ENCODE measurements at regions not wholly inside any gene's neighbourhood (a gene's known extent, or its start where the extent isn't known, plus 50 kb on each side); places are given as distances from the start of the nearest gene placed in this dataset.
A peak's percentile ranks its signal among the peaks of the same experiment; 100 is the strongest.

DNA sequence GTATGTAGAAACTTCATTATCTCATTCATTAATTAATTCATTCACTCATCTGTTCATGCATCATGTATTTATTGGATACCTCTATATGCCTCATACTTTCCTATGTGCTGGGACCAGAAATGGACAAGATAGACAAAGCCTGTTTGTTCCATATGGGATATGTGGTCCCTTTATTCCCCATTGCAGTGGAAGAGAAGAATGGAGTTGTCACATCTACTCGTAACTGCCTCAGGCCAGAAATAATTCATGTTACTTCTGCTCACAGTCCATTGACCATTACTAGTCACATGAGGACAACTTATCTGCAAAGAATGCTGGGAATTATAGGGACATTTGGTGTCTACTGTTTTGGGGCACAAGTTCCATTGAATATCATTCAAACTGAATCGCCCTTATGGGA is 327.8 kb downstream of the MATN1 start (continued):
- TF ChIP-seq, protein P1, sequence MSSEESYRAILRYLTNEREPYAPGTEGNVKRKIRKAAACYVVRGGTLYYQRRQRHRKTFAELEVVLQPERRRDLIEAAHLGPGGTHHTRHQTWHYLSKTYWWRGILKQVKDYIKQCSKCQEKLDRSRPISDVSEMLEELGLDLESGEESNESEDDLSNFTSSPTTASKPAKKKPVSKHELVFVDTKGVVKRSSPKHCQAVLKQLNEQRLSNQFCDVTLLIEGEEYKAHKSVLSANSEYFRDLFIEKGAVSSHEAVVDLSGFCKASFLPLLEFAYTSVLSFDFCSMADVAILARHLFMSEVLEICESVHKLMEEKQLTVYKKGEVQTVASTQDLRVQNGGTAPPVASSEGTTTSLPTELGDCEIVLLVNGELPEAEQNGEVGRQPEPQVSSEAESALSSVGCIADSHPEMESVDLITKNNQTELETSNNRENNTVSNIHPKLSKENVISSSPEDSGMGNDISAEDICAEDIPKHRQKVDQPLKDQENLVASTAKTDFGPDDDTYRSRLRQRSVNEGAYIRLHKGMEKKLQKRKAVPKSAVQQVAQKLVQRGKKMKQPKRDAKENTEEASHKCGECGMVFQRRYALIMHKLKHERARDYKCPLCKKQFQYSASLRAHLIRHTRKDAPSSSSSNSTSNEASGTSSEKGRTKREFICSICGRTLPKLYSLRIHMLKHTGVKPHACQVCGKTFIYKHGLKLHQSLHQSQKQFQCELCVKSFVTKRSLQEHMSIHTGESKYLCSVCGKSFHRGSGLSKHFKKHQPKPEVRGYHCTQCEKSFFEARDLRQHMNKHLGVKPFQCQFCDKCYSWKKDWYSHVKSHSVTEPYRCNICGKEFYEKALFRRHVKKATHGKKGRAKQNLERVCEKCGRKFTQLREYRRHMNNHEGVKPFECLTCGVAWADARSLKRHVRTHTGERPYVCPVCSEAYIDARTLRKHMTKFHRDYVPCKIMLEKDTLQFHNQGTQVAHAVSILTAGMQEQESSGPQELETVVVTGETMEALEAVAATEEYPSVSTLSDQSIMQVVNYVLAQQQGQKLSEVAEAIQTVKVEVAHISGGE (CRISPR knock-in tag; IDR thresholded peaks at IDR 0.05): no peak

GRCh38 chr1:30388386-30388785 is 335.0 kb downstream of the MATN1 start:
- POLR2A ChIA-PET: no interaction called here

More at GRCh38 chr1:30388386-30388785, 335.0 kb downstream of the MATN1 start:
- H3K27ac ChIP-seq (ENCODE audit: control insufficient read depth, insufficient read depth): no peak overlapping the region
- no peaks in the 10 kb centered on the region; the same call in 1 of the 2 replicates for H4K20me1 ChIP-seq (ENCODE audit: control insufficient read depth, insufficient read depth)
- intact Hi-C loops (cut with micrococcal nuclease; ENCODE audit: unreplicated experiment) (no loop called here), in situ Hi-C loops (cut with MboI) (no loop called here)
- CTCF ChIA-PET: interaction anchor here (1.4 kb wide), 1 partner anchor 8 kb away, joined by 4 read pairs; no protein-coding TSS in a partner anchor
- SMC1A ChIA-PET (ENCODE audit: uncharacterized antibody, unreplicated experiment): interaction anchor here (1.4 kb wide), 1 partner anchor 319 kb away, joined by 4 read pairs; no protein-coding TSS in a partner anchor
- no peak overlapping the region for H2AFZ ChIP-seq (ENCODE audit: control insufficient read depth, low read depth, low read length)
- H3K9me3 ChIP-seq (replicated peaks; ENCODE audit: control insufficient read depth, insufficient read depth, low read length): no peaks in the 10 kb centered on the region
- H3K79me2 ChIP-seq (ENCODE audit: control insufficient read depth, insufficient read depth, low read length): no peaks in the 10 kb centered on the region
- ATAC-seq: no peak
- H3K9ac ChIP-seq (ENCODE audit: control insufficient read depth, insufficient read depth, low read length): no peak overlapping the region
- H3K27me3 ChIP-seq (replicated peaks in 1 of 2; ENCODE audit: control insufficient read depth in 2 of 2, insufficient read depth in 2 of 2, low read length in 1 of 2): no peaks in the 10 kb centered on the region; a peak in 1 of 4 replicates
- no peak for DNase-seq (ENCODE audit: low read depth, low spot score)
- no peak for FAIRE-seq
- WGBS (ENCODE audit: insufficient coverage, insufficient replicate concordance, low lambda C conversion rate, missing lambda C conversion rate): 31% methylated on average over 4 of the region's 4 CpGs
- no TSS peak for BruUV-seq (replicated peaks)
- H3K4me2 ChIP-seq (ENCODE audit: control insufficient read depth, insufficient read depth): no peak overlapping the region
- no peaks in the 10 kb centered on the region for H3K36me3 ChIP-seq (ENCODE audit: control insufficient read depth in 2 of 2, insufficient read depth in 2 of 2, low read length in 1 of 2)
- no peaks in the 10 kb centered on the region for H3K4me1 ChIP-seq (ENCODE audit: control insufficient read depth, insufficient read depth, low read length)
- H3K4me3 ChIP-seq: no peak overlapping the region
- peak; percentile 25; the same call in 1 of the 2 replicates for TF ChIP-seq RAD51 (IDR thresholded peaks at IDR 0.05)
- no peak for TF ChIP-seq MYB (IDR thresholded peaks at IDR 0.05; ENCODE audit: borderline replicate concordance, low read depth, low read length)
- no peak for TF ChIP-seq YY1 (IDR thresholded peaks at IDR 0.05; ENCODE audit: low read depth, low read length)
- TF ChIP-seq, protein P2, sequence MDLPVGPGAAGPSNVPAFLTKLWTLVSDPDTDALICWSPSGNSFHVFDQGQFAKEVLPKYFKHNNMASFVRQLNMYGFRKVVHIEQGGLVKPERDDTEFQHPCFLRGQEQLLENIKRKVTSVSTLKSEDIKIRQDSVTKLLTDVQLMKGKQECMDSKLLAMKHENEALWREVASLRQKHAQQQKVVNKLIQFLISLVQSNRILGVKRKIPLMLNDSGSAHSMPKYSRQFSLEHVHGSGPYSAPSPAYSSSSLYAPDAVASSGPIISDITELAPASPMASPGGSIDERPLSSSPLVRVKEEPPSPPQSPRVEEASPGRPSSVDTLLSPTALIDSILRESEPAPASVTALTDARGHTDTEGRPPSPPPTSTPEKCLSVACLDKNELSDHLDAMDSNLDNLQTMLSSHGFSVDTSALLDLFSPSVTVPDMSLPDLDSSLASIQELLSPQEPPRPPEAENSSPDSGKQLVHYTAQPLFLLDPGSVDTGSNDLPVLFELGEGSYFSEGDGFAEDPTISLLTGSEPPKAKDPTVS (IDR thresholded peaks at IDR 0.05; ENCODE audit: low read depth, low read length): no peak
- no peak for TF ChIP-seq CEBPB (IDR thresholded peaks at IDR 0.05; ENCODE audit: borderline replicate concordance in 1 of 2, low read depth in 2 of 2, low read length in 2 of 2)
- no peak for TF ChIP-seq KAT2A (conservative IDR thresholded peaks at IDR 0.05; ENCODE audit: control insufficient read depth, low read depth, low read length)
- TF ChIP-seq CREB1 (IDR thresholded peaks at IDR 0.05; ENCODE audit: low read depth): no peak
- TF ChIP-seq BRCA1 (IDR thresholded peaks at IDR 0.05; ENCODE audit: low read depth, low read length): no peak
- RAD21 ChIA-PET (ENCODE audit: unreplicated experiment): no interaction called here
